H1 (cell line): ENCODE measurements at regions not wholly inside any gene's neighbourhood (a gene's known extent, or its start where the extent isn't known, plus 50 kb on each side); places are given as distances from the start of the nearest gene placed in this dataset.

ENCODE experiments used
- ATF2 ChIP-seq: IDR thresholded peaks from 2 replicates; pipeline ENCODE4 v1.6.1; 2012; ENCODE audit warnings: low read length, inconsistent platforms
- CTBP2 ChIP-seq: IDR thresholded peaks from 2 replicates; pipeline ENCODE4 v1.7.0; 2011; ENCODE audit warnings: borderline replicate concordance, mild to moderate bottlenecking, moderate library complexity, mixed read lengths, low read length; ENCODE audit not compliant: insufficient read depth, insufficient read length
- EZH2 ChIP-seq: fragments of 200-600 bp; sonication (generic); IDR thresholded peaks from 2 replicates; pipeline ENCODE4 v1.7.1; 2012; ENCODE audit warnings: low read depth, mild to moderate bottlenecking, moderate library complexity, low read length, inconsistent platforms; ENCODE audit not compliant: severe bottlenecking
- KDM4A ChIP-seq: IDR thresholded peaks from one replicate; pipeline ENCODE4 v1.7.1; 2012; ENCODE audit warnings: low read depth, mild to moderate bottlenecking, moderate library complexity, low read length, inconsistent platforms; ENCODE audit not compliant: severe bottlenecking
- SAP30 ChIP-seq: fragments of 300-600 bp; sonication (generic); IDR thresholded peaks from 2 replicates; pipeline ENCODE4 v1.7.1; 2012; ENCODE audit warnings: low read length, moderate library complexity, mild to moderate bottlenecking, inconsistent platforms; ENCODE audit not compliant: insufficient read depth, insufficient replicate concordance

DNA sequence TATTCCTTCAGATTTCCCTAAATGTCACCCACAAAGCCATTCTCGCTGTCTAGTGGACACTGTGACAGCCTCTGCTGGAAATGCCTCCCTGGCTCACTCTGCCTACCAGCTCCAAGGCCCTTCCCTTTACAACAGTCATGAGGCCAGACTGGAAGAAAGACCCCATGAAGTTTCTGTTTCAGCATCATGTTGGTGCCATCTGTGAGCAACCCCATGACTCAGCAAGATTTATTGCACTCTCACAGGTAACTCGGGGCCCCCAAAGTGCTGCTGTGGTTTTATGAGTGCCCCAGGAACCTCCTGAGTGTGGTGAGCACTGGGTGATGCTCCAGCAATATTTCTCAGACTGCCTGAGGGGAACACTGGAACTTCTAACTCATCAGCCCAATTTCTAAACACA, 218.6 kb downstream of the ZNF33B start (continued):
- TF ChIP-seq CTBP2 (no peak), KDM4A (no peak), SAP30 (no peak), EZH2 (no peak), ATF2 (no peak)
